Cardiac muscle cell (in vitro differentiated cells and primary cell): ENCODE measurements at regions not wholly inside any gene's neighbourhood (a gene's known extent, or its start where the extent isn't known, plus 50 kb on each side); places are given as distances from the start of the nearest gene placed in this dataset.
A peak's percentile ranks its signal among the peaks of the same experiment; 100 is the strongest.

ENCODE experiments used
- DNase-seq, 2 donors: peaks; one replicate each; pipeline versions ENCODE4 v3.0.0 to v3.0.0-alpha.2; 2010 to 2017; ENCODE audit warnings: low read depth in 1 of 2, low spot score in 1 of 2
- H3K27ac ChIP-seq: fragments of 200-600 bp; sonication (generic); 2 replicates; pipeline ENCODE4 v1.5.1; 2016
- H3K27me3 ChIP-seq: fragments of 200-600 bp; sonication (generic); 2 replicates; pipeline ENCODE4 v1.6.0; 2016; ENCODE audit warnings: control low read depth
- H3K36me3 ChIP-seq: fragments of 200-600 bp; sonication (generic); 2 replicates; pipeline ENCODE4 v1.5.1; 2016; ENCODE audit warnings: control low read depth
- H3K4me1 ChIP-seq: fragments of 200-600 bp; sonication (generic); 2 replicates; pipeline ENCODE4 v1.8.1; 2017; ENCODE audit warnings: low read depth, mild to moderate bottlenecking, mixed run types
- H3K4me3 ChIP-seq: fragments of 200-600 bp; sonication (generic); 2 replicates; pipeline ENCODE4 v1.5.1; 2016; ENCODE audit warnings: mild to moderate bottlenecking
- H3K9me3 ChIP-seq: fragments of 200-600 bp; sonication (generic); 2 replicates; pipeline ENCODE4 v1.5.1; 2017; ENCODE audit warnings: low read depth, mild to moderate bottlenecking, control low read depth
- CTCF ChIP-seq: IDR thresholded peaks from 2 replicates; pipeline ENCODE4 v1.5.1; 2012; ENCODE audit warnings: low read depth, mild to moderate bottlenecking, low read length

- Histone ChIP-seq H3K27ac (no peak overlapping the region), H3K27me3 (no peaks in the 10 kb centered on the region), H3K9me3 (no peaks in the 10 kb centered on the region), H3K4me3 (no peak overlapping the region), H3K4me1 (no peaks in the 10 kb centered on the region), H3K36me3 (no peaks in the 10 kb centered on the region)
- TF ChIP-seq CTCF = no peak
- DNase-seq = no peak
Observed at GRCh38 chr3:8233938-8234337, 267.7 kb upstream of the LMCD1 start.

GRCh38 chr3:8236264-8236663, 265.4 kb upstream of the LMCD1 start:
- no peaks in the 10 kb centered on the region for H3K4me1 ChIP-seq
- H3K27ac ChIP-seq = no peak overlapping the region
- no peak for DNase-seq
- H3K4me3 ChIP-seq = no peak overlapping the region
- no peaks in the 10 kb centered on the region for H3K9me3 ChIP-seq
- H3K27me3 ChIP-seq = no peaks in the 10 kb centered on the region
- no peaks in the 10 kb centered on the region for H3K36me3 ChIP-seq
- no peak for TF ChIP-seq CTCF

- H3K4me3 ChIP-seq = no peak overlapping the region
- no peaks in the 10 kb centered on the region for H3K4me1 ChIP-seq
- no peaks in the 10 kb centered on the region for H3K9me3 ChIP-seq
- DNase-seq = peak in 1 of 2 donors; percentile 8
- no peaks in the 10 kb centered on the region for H3K36me3 ChIP-seq
- no peak overlapping the region for H3K27ac ChIP-seq
- no peaks in the 10 kb centered on the region for H3K27me3 ChIP-seq
- TF ChIP-seq CTCF = no peak
Observed at GRCh38 chr3:8237893-8238292, 263.7 kb upstream of the LMCD1 start.

GRCh38 chr3:8238432-8238831, 263.2 kb upstream of the LMCD1 start:
- TF ChIP-seq CTCF = no peak
- Histone ChIP-seq H3K27ac (no peak overlapping the region), H3K4me3 (no peak overlapping the region), H3K9me3 (no peaks in the 10 kb centered on the region), H3K36me3 (no peaks in the 10 kb centered on the region), H3K27me3 (no peaks in the 10 kb centered on the region), H3K4me1 (no peaks in the 10 kb centered on the region)
- no peak for DNase-seq

- Histone ChIP-seq H3K4me1 (no peaks in the 10 kb centered on the region), H3K4me3 (no peak overlapping the region), H3K36me3 (no peaks in the 10 kb centered on the region), H3K27ac (no peak overlapping the region), H3K27me3 (no peaks in the 10 kb centered on the region), H3K9me3 (no peaks in the 10 kb centered on the region)
- no peak for DNase-seq
- TF ChIP-seq CTCF = no peak
Observed at GRCh38 chr3:8239095-8239494, 262.5 kb upstream of the LMCD1 start.
